SH-SY5Y (cell line): ENCODE measurements at regions not wholly inside any gene's neighbourhood (a gene's known extent, or its start where the extent isn't known, plus 50 kb on each side); places are given as distances from the start of the nearest gene placed in this dataset.

ENCODE experiments used
- GATA2 ChIP-seq: IDR thresholded peaks from 2 replicates; pipeline ENCODE4 v1.6.1; 2011; ENCODE audit warnings: mild to moderate bottlenecking, low read depth, low read length
- GATA3 ChIP-seq: IDR thresholded peaks from 2 replicates; pipeline ENCODE4 v1.6.1; 2011; ENCODE audit warnings: low read depth, mild to moderate bottlenecking, low read length, moderate library complexity

DNA sequence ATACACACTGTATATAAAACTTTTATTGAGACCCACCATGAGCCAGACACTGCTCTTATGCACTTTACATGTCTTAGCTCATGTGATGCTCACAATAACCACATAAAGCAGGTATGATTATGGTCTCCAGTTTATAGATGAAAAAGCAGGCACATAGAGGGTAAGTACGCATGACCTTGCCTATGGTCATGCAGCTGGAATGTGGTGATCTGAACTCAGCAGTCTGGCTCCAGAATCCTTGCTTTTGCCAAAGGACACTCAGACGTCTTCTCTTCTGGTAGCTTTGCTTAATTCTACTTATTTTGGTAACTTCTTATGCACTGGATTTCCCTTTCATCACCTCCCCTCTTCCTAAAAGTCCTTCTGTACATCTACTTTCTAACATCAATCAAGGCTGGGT, 103.3 kb upstream of the CRY1 start:
- TF ChIP-seq GATA2: no peak
- no peak for TF ChIP-seq GATA3
